Gastrocnemius medialis (tissue), 4 donors: ENCODE measurements at regions not wholly inside any gene's neighbourhood (a gene's known extent, or its start where the extent isn't known, plus 50 kb on each side); places are given as distances from the start of the nearest gene placed in this dataset.
"Not testable (repeated sequence)": the region's sequence is repeated elsewhere in the genome, so short reads cannot be mapped to it uniquely, and the experiment has no call there.

Experiments
- ATAC-seq, 2 donors: fragments of 150-250 bp; one replicate each; pipeline ENCODE4 v1.9.1; 2016
- DNase-seq, 2 donors: peaks; one replicate each; pipeline ENCODE4 v3.0.0-alpha.2; 2019
- H3K27ac ChIP-seq, 4 donors: fragments of 200-600 bp; sonication (generic); 1 replicate in 1 of 4; 2 replicates in 3 of 4; pipeline ENCODE4 v1.5.1; 2016 to 2018; ENCODE audit warnings: mild to moderate bottlenecking in 2 of 4, moderate library complexity in 1 of 4
- H3K27me3 ChIP-seq, 3 donors: fragments of 200-600 bp; sonication (generic) in 2 of 3; 1 replicate in 1 of 3; 2 replicates in 2 of 3; pipeline versions ENCODE4 v1.5.1 to v1.6.0; 2016 to 2019; ENCODE audit warnings: mild to moderate bottlenecking in 1 of 3, moderate library complexity in 1 of 3
- H3K36me3 ChIP-seq, 2 donors: fragments of 200-600 bp; sonication (generic) in 1 of 2; one replicate each; pipeline ENCODE4 v1.5.1; 2017 to 2018
- H3K4me1 ChIP-seq, 2 donors: fragments of 200-600 bp; sonication (generic) in 1 of 2; one replicate each; pipeline ENCODE4 v1.5.1; 2016 to 2017; ENCODE audit warnings: mild to moderate bottlenecking in 2 of 2
- H3K4me3 ChIP-seq, 4 donors: fragments of 200-600 bp; sonication (generic) in 3 of 4; 1 replicate in 1 of 4; 2 replicates in 3 of 4; pipeline ENCODE4 v1.5.1; 2016 to 2019; ENCODE audit warnings: mild to moderate bottlenecking in 2 of 4
- H3K9me3 ChIP-seq, 3 donors: fragments of 200-600 bp; sonication (generic) in 2 of 3; 1 replicate in 1 of 3; 2 replicates in 2 of 3; pipeline ENCODE4 v1.5.1; 2016 to 2019
- CTCF ChIP-seq, 5 experiments: fragments of 450-650 bp in 3 of 5; fragments of 200-600 bp in 2 of 5; sonication (generic) in 2 of 5; IDR thresholded peaks in 4 of 5; conservative IDR thresholded peaks in 1 of 5; 1 replicate in 4 of 5; 2 replicates in 1 of 5; pipeline ENCODE4 v1.5.1; 2016 to 2019; ENCODE audit warnings: antibody characterized with exemption in 5 of 5, mild to moderate bottlenecking in 3 of 5, moderate library complexity in 3 of 5
- POLR2A ChIP-seq, 2 donors: fragments of 450-650 bp; IDR thresholded peaks; one replicate each; pipeline ENCODE4 v1.6.1; 2017; ENCODE audit warnings: antibody characterized with exemption in 2 of 2, mild to moderate bottlenecking in 2 of 2, moderate library complexity in 2 of 2
- in situ Hi-C, 4 donors: fragments of 200-750 bp; cut with MboI; loops; one replicate each; pipeline versions ENCODE4 v1.15.0 to v1.8.0; 2017; ENCODE audit warnings: low sequenced_read_pairs in 4 of 4
- intact Hi-C: fragments of 100-400 bp; cut with DNase I; formaldehyde crosslinking; loops from one replicate; pipeline ENCODE4 v1.15.1; 2023; ENCODE audit warnings: low total_unique reads

GRCh38 chrX:26466387-26466786 lies 250.4 kb downstream of the MAGEB5 start:
- H3K27me3 ChIP-seq: no peaks in the 10 kb centered on the region
- DNase-seq (no peak), ATAC-seq (no peak)
- no peak overlapping the region for H3K4me3 ChIP-seq
- no peaks in the 10 kb centered on the region for H3K9me3 ChIP-seq
- TF ChIP-seq CTCF (IDR thresholded peaks at IDR 0.05 in 4 of 5, conservative IDR thresholded peaks at IDR 0.05 in 1 of 5): no peak
- no peak for TF ChIP-seq POLR2A (IDR thresholded peaks at IDR 0.05)
- H3K4me1 ChIP-seq: no peaks in the 10 kb centered on the region
- in situ Hi-C loops: no loop called here
- no peak overlapping the region for H3K27ac ChIP-seq
- H3K36me3 ChIP-seq: no peaks in the 10 kb centered on the region
- intact Hi-C loops: no loop called here

GRCh38 chrX:26445288-26445687 lies 229.3 kb downstream of the MAGEB5 start:
- Histone ChIP-seq H3K36me3 (no peaks in the 10 kb centered on the region), H3K4me3 (no peak overlapping the region), H3K4me1 (no peaks in the 10 kb centered on the region), H3K27me3 (no peaks in the 10 kb centered on the region), H3K27ac (no peak overlapping the region), H3K9me3 (no peaks in the 10 kb centered on the region)
- TF ChIP-seq POLR2A (IDR thresholded peaks at IDR 0.05): no peak
- no peak for TF ChIP-seq CTCF (IDR thresholded peaks at IDR 0.05 in 4 of 5, conservative IDR thresholded peaks at IDR 0.05 in 1 of 5)
- in situ Hi-C loops (no loop called here), intact Hi-C loops (no loop called here)
- ATAC-seq (no peak), DNase-seq (no peak)

GRCh38 chrX:26444417-26444816 lies 228.4 kb downstream of the MAGEB5 start:
- H3K27me3 ChIP-seq, intact Hi-C loops, H3K9me3 ChIP-seq, ATAC-seq, in situ Hi-C loops, H3K4me1 ChIP-seq, H3K36me3 ChIP-seq, H3K4me3 ChIP-seq, H3K27ac ChIP-seq, DNase-seq: not testable (repeated sequence)

GRCh38 chrX:26442340-26442739 lies 226.4 kb downstream of the MAGEB5 start:
- Histone ChIP-seq H3K27me3 (no peaks in the 10 kb centered on the region), H3K36me3 (no peaks in the 10 kb centered on the region), H3K9me3 (no peaks in the 10 kb centered on the region), H3K4me3 (no peak overlapping the region), H3K4me1 (no peaks in the 10 kb centered on the region), H3K27ac (no peak overlapping the region)
- ATAC-seq: no peak
- TF ChIP-seq CTCF (IDR thresholded peaks at IDR 0.05 in 4 of 5, conservative IDR thresholded peaks at IDR 0.05 in 1 of 5): no peak
- no peak for TF ChIP-seq POLR2A (IDR thresholded peaks at IDR 0.05)
- intact Hi-C loops (no loop called here), in situ Hi-C loops (no loop called here)
- no peak for DNase-seq

- no peak for TF ChIP-seq POLR2A (IDR thresholded peaks at IDR 0.05)
- no peak for TF ChIP-seq CTCF (IDR thresholded peaks at IDR 0.05 in 4 of 5, conservative IDR thresholded peaks at IDR 0.05 in 1 of 5)
- DNase-seq: no peak
- Histone ChIP-seq H3K4me1 (no peaks in the 10 kb centered on the region), H3K4me3 (no peak overlapping the region), H3K27ac (no peak overlapping the region), H3K36me3 (no peaks in the 10 kb centered on the region), H3K9me3 (no peaks in the 10 kb centered on the region), H3K27me3 (no peaks in the 10 kb centered on the region)
- ATAC-seq: no peak
- in situ Hi-C loops (no loop called here), intact Hi-C loops (no loop called here)
Measured at GRCh38 chrX:26414534-26414933, 198.6 kb downstream of the MAGEB5 start.
